A549 (cell line): ENCODE measurements at regions not wholly inside any gene's neighbourhood (a gene's known extent, or its start where the extent isn't known, plus 50 kb on each side); places are given as distances from the start of the nearest gene placed in this dataset.

ENCODE experiments used
- ATAC-seq, 2 experiments: fragments of 200-7000 bp in 1 of 2; fragments of >200 bp in 1 of 2; cut with Nextera tagmentation in 1 of 2; cut with Tn5 transposase in 1 of 2; 3 replicates each; pipeline versions ENCODE4 v1.8.0 to v1.9.1; 2018 to 2020; ENCODE audit warnings: mild to moderate bottlenecking in 1 of 2, moderate library complexity in 1 of 2
- CTCF ChIA-PET: fragments of 300-600 bp; sonication (Branson Sonifier 250); formaldehyde crosslinking; extraction: SDS; loops from one replicate; lab custom pipeline; 2021; ENCODE audit warnings: antibody characterized with exemption, inconsistent platforms; lab: Yijun Ruan, JAX
- POLR2A ChIA-PET: fragments of 350-600 bp; formaldehyde crosslinking; extraction: SDS; loops from one replicate; lab custom pipeline; 2021; ENCODE audit warnings: antibody characterized with exemption, inconsistent platforms; lab: Yijun Ruan, JAX
- DNase-seq, 2 experiments: peaks; one replicate each; pipeline versions ENCODE4 v3.0.0 to v3.0.0-alpha.2; 2011 to 2016; ENCODE audit warnings: low read depth in 1 of 2, low spot score in 1 of 2
- FAIRE-seq: peaks from 2 replicates; lab custom pipeline; 2011; peaks lifted over from hg19 to GRCh38; lab: Jason Lieb, UNC
- H3K27ac ChIP-seq, 2 experiments: fragments of >200 bp; sonication (Bioruptor Twin); formaldehyde crosslinking; 3 replicates each; pipeline ENCODE4 v1.5.1; 2016 to 2017
- H3K4me1 ChIP-seq: fragments of >200 bp; sonication (Bioruptor Twin); formaldehyde crosslinking; 3 replicates; pipeline ENCODE4 v1.6.1; 2016
- H3K4me2 ChIP-seq: fragments of >200 bp; sonication (Bioruptor Twin); formaldehyde crosslinking; 3 replicates; pipeline ENCODE4 v1.6.1; 2016
- H3K4me3 ChIP-seq: fragments of >200 bp; sonication (Bioruptor Twin); formaldehyde crosslinking; 3 replicates; pipeline ENCODE4 v1.5.1; 2016
- H3K9me3 ChIP-seq: fragments of >200 bp; sonication (Bioruptor Twin); formaldehyde crosslinking; 3 replicates; pipeline ENCODE4 v1.6.1; 2016
- BHLHE40 ChIP-seq: IDR thresholded peaks from 2 replicates; pipeline ENCODE4 v1.6.1; 2012; ENCODE audit warnings: low read depth, low read length, inconsistent platforms
- CBX8 ChIP-seq: fragments of 200-600 bp; sonication (generic); IDR thresholded peaks from 2 replicates; pipeline ENCODE4 v1.6.1; 2016
- CEBPB ChIP-seq, 2 experiments: fragments of >200 bp in 1 of 2; sonication (Bioruptor Twin) in 1 of 2; formaldehyde crosslinking in 1 of 2; IDR thresholded peaks; 2 replicates each; pipeline ENCODE4 v1.6.1; 2012 to 2016
- CTCF ChIP-seq: fragments of >200 bp; sonication (Bioruptor Twin); formaldehyde crosslinking; IDR thresholded peaks from 3 replicates; pipeline ENCODE4 v1.5.1; 2016
- EHMT2 ChIP-seq: fragments of 200-600 bp; sonication (generic); IDR thresholded peaks from 2 replicates; pipeline ENCODE4 v1.6.1; 2016; ENCODE audit warnings: antibody characterized with exemption, low read depth, mild to moderate bottlenecking, moderate library complexity
- ELK1 ChIP-seq: fragments of 150-350 bp; IDR thresholded peaks from 2 replicates; pipeline ENCODE4 v1.6.1; 2014; ENCODE audit warnings: low read depth, mild to moderate bottlenecking, low read length
- EP300 ChIP-seq, 2 experiments: fragments of >200 bp; sonication (Bioruptor Twin); formaldehyde crosslinking; IDR thresholded peaks; 2 replicates in 1 of 2; 3 replicates in 1 of 2; pipeline ENCODE4 v1.6.1; 2016 to 2017
- FOSB ChIP-seq: fragments of 250-450 bp; sonication (Bioruptor Pico); IDR thresholded peaks from 2 replicates; pipeline ENCODE4 v1.5.0; 2020; ENCODE audit warnings: mild to moderate bottlenecking, moderate library complexity
- FOSL2 ChIP-seq, 2 experiments: fragments of 450-650 bp in 1 of 2; fragments of >200 bp in 1 of 2; sonication (Bioruptor Twin) in 1 of 2; formaldehyde crosslinking; IDR thresholded peaks; 2 replicates each; pipeline versions ENCODE4 v1.5.0 to v1.6.1; 2016 to 2020; ENCODE audit warnings: mild to moderate bottlenecking in 1 of 2, moderate library complexity in 1 of 2
- GATA3 ChIP-seq: IDR thresholded peaks from 2 replicates; pipeline ENCODE4 v1.6.1; 2012; ENCODE audit warnings: borderline replicate concordance
- HDAC2 ChIP-seq: fragments of 200-600 bp; sonication (generic); IDR thresholded peaks from 2 replicates; pipeline ENCODE4 v1.6.1; 2016
- HOXA7 ChIP-seq: fragments of 250-450 bp; sonication (Bioruptor Pico); IDR thresholded peaks from 2 replicates; pipeline ENCODE4 v1.5.0; 2020; ENCODE audit warnings: mild to moderate bottlenecking, moderate library complexity
- HOXB13 ChIP-seq: fragments of 250-450 bp; sonication (Bioruptor Pico); IDR thresholded peaks from 2 replicates; pipeline ENCODE4 v1.5.0; 2020; ENCODE audit warnings: low read depth, mild to moderate bottlenecking, moderate library complexity
- HOXB5 ChIP-seq: fragments of 250-450 bp; sonication (Bioruptor Pico); IDR thresholded peaks from 2 replicates; pipeline ENCODE4 v1.5.0; 2020; ENCODE audit warnings: mild to moderate bottlenecking, moderate library complexity
- JUN ChIP-seq, 2 experiments: fragments of >200 bp; sonication (Bioruptor Twin); formaldehyde crosslinking; IDR thresholded peaks; 2 replicates in 1 of 2; 3 replicates in 1 of 2; pipeline ENCODE4 v1.6.1; 2016 to 2017
- KDM5A ChIP-seq: fragments of 200-600 bp; sonication (generic); IDR thresholded peaks from 2 replicates; pipeline ENCODE4 v1.6.1; 2016; ENCODE audit warnings: antibody characterized with exemption, mild to moderate bottlenecking
- MAFK ChIP-seq: fragments of 450-650 bp; IDR thresholded peaks from 2 replicates; pipeline ENCODE4 v1.6.1; 2014; ENCODE audit not compliant: partially characterized antibody
- MYC ChIP-seq: IDR thresholded peaks from 2 replicates; pipeline ENCODE4 v1.6.1; 2012; ENCODE audit warnings: mild to moderate bottlenecking, inconsistent platforms, low read length, improper control_type of control experiment, borderline replicate concordance
- POLR2A ChIP-seq: IDR thresholded peaks from 2 replicates; pipeline ENCODE4 v1.6.1; 2012; ENCODE audit warnings: mild to moderate bottlenecking, low read length
- RAD21 ChIP-seq, 2 experiments: fragments of >200 bp in 1 of 2; sonication (Bioruptor Twin) in 1 of 2; formaldehyde crosslinking in 1 of 2; IDR thresholded peaks in 1 of 2; conservative IDR thresholded peaks in 1 of 2; 2 replicates in 1 of 2; 3 replicates in 1 of 2; pipeline ENCODE4 v1.6.1; 2012 to 2018; ENCODE audit warnings: inconsistent platforms in 1 of 2
- RCOR1 ChIP-seq: fragments of 150-350 bp; IDR thresholded peaks from 2 replicates; pipeline ENCODE4 v1.6.1; 2014; ENCODE audit warnings: antibody characterized with exemption, low read length, low read depth
- REST ChIP-seq: fragments of 200-600 bp; sonication (generic); IDR thresholded peaks from 2 replicates; pipeline ENCODE4 v1.6.1; 2016; ENCODE audit warnings: antibody characterized with exemption, mild to moderate bottlenecking, moderate library complexity
- RFX5 ChIP-seq: fragments of 450-650 bp; IDR thresholded peaks from 2 replicates; pipeline ENCODE4 v1.7.1; 2014; ENCODE audit warnings: antibody characterized with exemption, mild to moderate bottlenecking, moderate library complexity
- RNF2 ChIP-seq: fragments of 200-600 bp; sonication (generic); IDR thresholded peaks from 2 replicates; pipeline ENCODE4 v1.6.1; 2016; ENCODE audit warnings: low read depth, mild to moderate bottlenecking, antibody characterized with exemption, moderate library complexity, borderline replicate concordance
- SMC3 ChIP-seq: fragments of >200 bp; sonication (Bioruptor Twin); formaldehyde crosslinking; IDR thresholded peaks from 3 replicates; pipeline ENCODE4 v1.6.1; 2018; ENCODE audit warnings: inconsistent platforms
- TP53 ChIP-seq: fragments of 250-450 bp; sonication (Bioruptor Pico); IDR thresholded peaks from 2 replicates; pipeline ENCODE4 v1.5.0; 2021; ENCODE audit warnings: mild to moderate bottlenecking, moderate library complexity
- USF2 ChIP-seq: fragments of 450-650 bp; IDR thresholded peaks from 2 replicates; pipeline ENCODE4 v1.6.1; 2014; ENCODE audit warnings: antibody characterized with exemption
- ZFP36 ChIP-seq: fragments of 450-650 bp; IDR thresholded peaks from 2 replicates; pipeline ENCODE4 v1.6.1; 2014; ENCODE audit warnings: borderline replicate concordance; ENCODE audit not compliant: partially characterized antibody
- WGBS: methylation state at CpG from one replicate; pipeline ENCODE4 v1.1.6; 2017; ENCODE audit errors: missing lambda C conversion rate; 5-methylcytosine and 5-hydroxymethylcytosine counted together

GRCh38 chrX:113136836-113137235 lies 296.2 kb upstream of the AMOT start:
- Histone ChIP-seq H3K4me1 (no peaks in the 10 kb centered on the region), H3K27ac (no peak overlapping the region), H3K4me2 (no peak overlapping the region), H3K9me3 (no peaks in the 10 kb centered on the region), H3K4me3 (no peak overlapping the region)
- no peak for TF ChIP-seq GATA3
- no peak for TF ChIP-seq RNF2
- TF ChIP-seq EP300 (IDR thresholded peaks at IDR 0.05) = no peak
- TF ChIP-seq MYC = no peak
- no peak for TF ChIP-seq BHLHE40
- TF ChIP-seq RCOR1 = no peak
- TF ChIP-seq FOSB (CRISPR knock-in tag) = no peak
- TF ChIP-seq ZFP36 = no peak
- TF ChIP-seq CEBPB (IDR thresholded peaks at IDR 0.05) = no peak
- no peak for TF ChIP-seq CBX8
- no peak for TF ChIP-seq HOXA7 (CRISPR knock-in tag)
- no peak for TF ChIP-seq FOSL2 (IDR thresholded peaks at IDR 0.05)
- no peak for TF ChIP-seq FOSL2 (CRISPR knock-in tag; IDR thresholded peaks at IDR 0.05)
- TF ChIP-seq JUN (IDR thresholded peaks at IDR 0.05) = no peak
- no peak for TF ChIP-seq RFX5
- no peak for TF ChIP-seq KDM5A
- no peak for TF ChIP-seq CTCF
- TF ChIP-seq HOXB5 = no peak
- TF ChIP-seq ELK1 = no peak
- TF ChIP-seq SMC3 = no peak
- TF ChIP-seq TP53 (CRISPR knock-in tag) = no peak
- no peak for DNase-seq
- POLR2A ChIA-PET = no interaction called here
- WGBS = 0% methylated on average over 1 of the region's 1 CpG
- no peak for ATAC-seq
- CTCF ChIA-PET = no interaction called here
- FAIRE-seq = no peak

- no peak overlapping the region for H3K4me3 ChIP-seq
- TF ChIP-seq MAFK (peak; percentile 48), HDAC2 (no peak), RAD21 (conservative IDR thresholded peaks at IDR 0.05 in 1 of 2, IDR thresholded peaks at IDR 0.05 in 1 of 2) (no peak)
- no peaks in the 10 kb centered on the region for H3K9me3 ChIP-seq
- H3K4me2 ChIP-seq = no peak overlapping the region
- H3K4me1 ChIP-seq = no peaks in the 10 kb centered on the region
- POLR2A ChIA-PET = no interaction called here
- CTCF ChIA-PET = no interaction called here
- 0% methylated on average over 1 of the region's 1 CpG for WGBS
- no peak for FAIRE-seq
- ATAC-seq = no peak
- no peak overlapping the region for H3K27ac ChIP-seq
- DNase-seq = no peak
Observed at GRCh38 chrX:113133316-113133715, 292.7 kb upstream of the AMOT start.

GRCh38 chrX:113124693-113125092 lies 284.1 kb upstream of the AMOT start:
- POLR2A ChIA-PET = no interaction called here
- Histone ChIP-seq H3K9me3 (no peaks in the 10 kb centered on the region), H3K4me1 (no peaks in the 10 kb centered on the region), H3K4me3 (no peak overlapping the region), H3K4me2 (no peak overlapping the region), H3K27ac (no peak overlapping the region)
- no peak for FAIRE-seq
- DNase-seq = no peak
- CTCF ChIA-PET = no interaction called here
- TF ChIP-seq POLR2A (no peak), HOXB13 (CRISPR knock-in tag) (no peak), CEBPB (IDR thresholded peaks at IDR 0.05) (no peak), ZFP36 (no peak), USF2 (no peak), TP53 (CRISPR knock-in tag) (no peak), EHMT2 (no peak), RAD21 (conservative IDR thresholded peaks at IDR 0.05 in 1 of 2, IDR thresholded peaks at IDR 0.05 in 1 of 2) (no peak), REST (no peak), FOSL2 (IDR thresholded peaks at IDR 0.05) (no peak), FOSL2 (CRISPR knock-in tag; IDR thresholded peaks at IDR 0.05) (no peak)
- no peak for ATAC-seq
